Fibroblast of lung (primary cell): ENCODE measurements at regions not wholly inside any gene's neighbourhood (a gene's known extent, or its start where the extent isn't known, plus 50 kb on each side); places are given as distances from the start of the nearest gene placed in this dataset.
"Not testable (repeated sequence)": the region's sequence is repeated elsewhere in the genome, so short reads cannot be mapped to it uniquely, and the experiment has no call there.

Experiments
- DNase-seq, 2 donors: peaks; one replicate each; pipeline versions ENCODE4 v3.0.0 to v3.0.0-alpha.2; 2010; ENCODE audit warnings: low read depth in 2 of 2
- H2AFZ ChIP-seq: 2 replicates; pipeline ENCODE4 v1.5.1; 2012; ENCODE audit warnings: low read length, control low read depth, inconsistent platforms
- H3K27ac ChIP-seq: 2 replicates; pipeline ENCODE4 v1.5.1; 2011; ENCODE audit warnings: low read length, control low read depth; ENCODE audit not compliant: insufficient read depth
- H3K27me3 ChIP-seq: 2 replicates; pipeline ENCODE4 v1.5.1; 2011; ENCODE audit warnings: mild to moderate bottlenecking, low read length; ENCODE audit not compliant: control insufficient read depth, insufficient read depth
- H3K36me3 ChIP-seq: 2 replicates; pipeline ENCODE4 v1.5.1; 2011; ENCODE audit warnings: low read length; ENCODE audit not compliant: control insufficient read depth, insufficient read depth
- H3K4me1 ChIP-seq: 2 replicates; pipeline ENCODE4 v1.5.1; 2011; ENCODE audit warnings: low read length; ENCODE audit not compliant: control insufficient read depth, insufficient read depth; ENCODE audit errors: extremely low read depth
- H3K4me2 ChIP-seq: 2 replicates; pipeline ENCODE4 v1.5.1; 2011; ENCODE audit warnings: low read length, control low read depth; ENCODE audit not compliant: insufficient read depth; ENCODE audit errors: extremely low read depth
- H3K4me3 ChIP-seq, 4 experiments: fragments of 200-600 bp in 1 of 4; sonication (generic) in 1 of 4; replicated peaks in 1 of 4; 2 replicates each; pipeline ENCODE4 v1.5.1; 2011 to 2016; ENCODE audit warnings: low read length in 4 of 4, low read depth in 3 of 4, mild to moderate bottlenecking in 3 of 4, control low read depth in 2 of 4, inconsistent platforms in 1 of 4, mixed read lengths in 1 of 4; ENCODE audit not compliant: insufficient read depth in 1 of 4; ENCODE audit errors: control extremely low read depth in 1 of 4
- H3K79me2 ChIP-seq: 2 replicates; pipeline ENCODE4 v1.5.1; 2012; ENCODE audit warnings: mild to moderate bottlenecking, low read length, inconsistent platforms; ENCODE audit not compliant: control insufficient read depth, insufficient read depth
- H3K9ac ChIP-seq: 2 replicates; pipeline ENCODE4 v1.5.1; 2011; ENCODE audit warnings: mild to moderate bottlenecking, low read length, control low read depth; ENCODE audit not compliant: insufficient read depth
- H3K9me3 ChIP-seq: 2 replicates; pipeline ENCODE4 v1.5.1; 2012; ENCODE audit warnings: low read depth, low read length; ENCODE audit not compliant: control insufficient read depth, insufficient read depth
- H4K20me1 ChIP-seq: 2 replicates; pipeline ENCODE4 v1.5.1; 2011; ENCODE audit warnings: low read length; ENCODE audit not compliant: control insufficient read depth, insufficient read depth; ENCODE audit errors: extremely low read depth
- EZH2 ChIP-seq: IDR thresholded peaks from 2 replicates; pipeline ENCODE4 v1.5.1; 2012; ENCODE audit warnings: low read length, control low read depth, mild to moderate bottlenecking; ENCODE audit errors: missing control alignments
- TF ChIP-seq, protein P1 (sequence below), 2 donors: IDR thresholded peaks in 1 of 2; conservative IDR thresholded peaks in 1 of 2; 1 replicate in 1 of 2; 2 replicates in 1 of 2; pipeline ENCODE4 v1.5.1; 2011 to 2012; ENCODE audit warnings: low read length in 2 of 2, control low read depth in 1 of 2, inconsistent platforms in 1 of 2, low read depth in 1 of 2, mild to moderate bottlenecking in 1 of 2

DNA sequence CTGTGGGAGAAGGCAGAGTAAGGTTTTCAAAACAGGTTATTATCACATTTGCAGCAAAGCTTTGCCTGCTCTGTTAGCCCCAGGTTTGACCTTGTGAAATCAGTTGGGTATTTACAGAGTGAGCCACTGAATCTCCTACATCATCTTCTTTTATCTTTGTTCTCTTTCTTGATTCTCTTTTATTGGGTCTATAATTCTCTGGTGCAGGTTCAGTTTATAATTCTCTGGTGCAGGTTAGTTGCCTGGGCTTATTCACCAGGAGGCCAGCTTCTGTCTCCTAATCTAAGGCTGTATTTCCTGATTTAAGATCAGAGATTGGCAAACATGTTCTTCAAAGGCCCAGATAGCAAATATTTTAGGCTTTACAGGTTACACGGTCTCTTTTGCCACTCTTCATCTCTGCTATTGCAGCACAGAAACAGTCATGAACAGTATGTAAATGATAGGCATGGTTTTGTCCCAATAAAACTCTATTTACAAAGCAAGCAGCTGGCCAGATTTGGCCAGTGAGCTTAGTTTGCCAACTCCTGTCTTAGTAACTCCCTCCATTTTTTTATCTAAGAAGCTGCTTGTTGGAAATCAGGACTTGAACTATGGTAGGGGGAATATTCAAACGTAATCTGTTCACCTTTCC, 205.0 kb upstream of the RIMS1 start:
- no peaks in the 10 kb centered on the region for H3K36me3 ChIP-seq
- H3K4me3 ChIP-seq, result no peak overlapping the region
- TF ChIP-seq, protein P1, sequence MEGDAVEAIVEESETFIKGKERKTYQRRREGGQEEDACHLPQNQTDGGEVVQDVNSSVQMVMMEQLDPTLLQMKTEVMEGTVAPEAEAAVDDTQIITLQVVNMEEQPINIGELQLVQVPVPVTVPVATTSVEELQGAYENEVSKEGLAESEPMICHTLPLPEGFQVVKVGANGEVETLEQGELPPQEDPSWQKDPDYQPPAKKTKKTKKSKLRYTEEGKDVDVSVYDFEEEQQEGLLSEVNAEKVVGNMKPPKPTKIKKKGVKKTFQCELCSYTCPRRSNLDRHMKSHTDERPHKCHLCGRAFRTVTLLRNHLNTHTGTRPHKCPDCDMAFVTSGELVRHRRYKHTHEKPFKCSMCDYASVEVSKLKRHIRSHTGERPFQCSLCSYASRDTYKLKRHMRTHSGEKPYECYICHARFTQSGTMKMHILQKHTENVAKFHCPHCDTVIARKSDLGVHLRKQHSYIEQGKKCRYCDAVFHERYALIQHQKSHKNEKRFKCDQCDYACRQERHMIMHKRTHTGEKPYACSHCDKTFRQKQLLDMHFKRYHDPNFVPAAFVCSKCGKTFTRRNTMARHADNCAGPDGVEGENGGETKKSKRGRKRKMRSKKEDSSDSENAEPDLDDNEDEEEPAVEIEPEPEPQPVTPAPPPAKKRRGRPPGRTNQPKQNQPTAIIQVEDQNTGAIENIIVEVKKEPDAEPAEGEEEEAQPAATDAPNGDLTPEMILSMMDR (conservative IDR thresholded peaks at IDR 0.05 in 1 of 2, IDR thresholded peaks at IDR 0.05 in 1 of 2; ENCODE audit: low read depth in 1 of 2, low read length in 2 of 2), result no peak
- H3K27ac ChIP-seq, result no peak overlapping the region
- no peak for DNase-seq
- no peak overlapping the region for H3K9ac ChIP-seq
- no peak overlapping the region for H3K4me2 ChIP-seq
- no peaks in the 10 kb centered on the region for H3K79me2 ChIP-seq
- no peaks in the 10 kb centered on the region for H3K9me3 ChIP-seq
- H2AFZ ChIP-seq, result no peak overlapping the region
- no peaks in the 10 kb centered on the region for H3K4me1 ChIP-seq
- no peaks in the 10 kb centered on the region for H3K27me3 ChIP-seq
- no peaks in the 10 kb centered on the region for H4K20me1 ChIP-seq

DNA sequence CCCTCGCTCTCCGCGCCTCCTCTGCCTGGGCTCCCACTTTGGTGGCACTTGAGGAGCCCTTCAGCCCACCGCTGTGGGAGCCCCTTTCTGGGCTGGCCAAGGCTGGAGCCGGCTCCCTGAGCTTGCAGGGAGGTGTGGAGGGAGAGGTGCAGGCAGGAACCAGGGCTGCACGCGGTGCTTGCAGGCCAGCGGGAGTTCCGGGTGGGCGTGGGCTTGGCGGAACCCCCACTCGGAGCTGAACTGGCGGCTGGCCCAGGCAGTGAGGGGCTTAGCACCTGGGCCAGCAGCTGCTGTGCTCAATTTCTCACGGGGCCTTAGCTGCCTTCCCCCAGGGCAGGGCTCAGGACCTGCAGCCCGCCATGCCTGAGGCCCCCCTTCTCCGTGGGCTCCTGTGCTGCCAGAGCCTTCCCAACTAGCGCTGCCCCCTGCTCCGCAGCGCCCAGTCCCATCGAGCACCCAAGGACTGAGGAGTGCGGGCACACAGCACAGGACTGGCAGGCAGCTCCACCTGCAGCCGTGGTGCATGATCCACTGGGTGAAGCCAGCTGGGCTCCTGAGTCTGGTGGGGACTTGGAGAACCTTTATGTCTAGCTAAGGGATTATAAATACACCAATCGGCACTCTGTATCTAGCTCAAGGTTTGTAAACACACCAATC, 200.2 kb upstream of the RIMS1 start:
- not testable (repeated sequence) for DNase-seq, H3K79me2 ChIP-seq, H3K4me3 ChIP-seq, H3K4me2 ChIP-seq, H3K9ac ChIP-seq, H3K36me3 ChIP-seq, H3K4me1 ChIP-seq, H3K27me3 ChIP-seq, H3K9me3 ChIP-seq, H4K20me1 ChIP-seq, H3K27ac ChIP-seq, H2AFZ ChIP-seq

DNA sequence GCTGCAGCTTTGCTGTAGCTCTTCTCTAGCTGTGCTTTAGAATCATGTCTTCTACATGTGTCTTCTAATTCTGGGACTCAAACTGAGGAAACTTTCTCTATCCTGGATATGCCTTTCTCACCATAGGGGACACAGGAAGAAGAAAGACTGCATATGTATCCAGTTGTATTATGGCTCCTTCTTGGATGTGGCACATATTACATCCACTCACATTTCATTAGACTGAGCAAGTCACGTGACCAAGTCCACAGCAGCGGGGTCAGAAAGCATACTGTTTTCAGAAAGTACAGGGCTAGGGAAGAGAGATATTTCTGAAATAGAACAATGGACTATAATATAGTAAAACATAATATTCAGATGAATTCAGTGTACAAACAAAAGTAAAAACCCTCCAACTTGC, 187.6 kb upstream of the RIMS1 start:
- Histone ChIP-seq H3K27me3 (no peaks in the 10 kb centered on the region), H3K9me3 (no peaks in the 10 kb centered on the region), H4K20me1 (no peaks in the 10 kb centered on the region), H3K36me3 (no peaks in the 10 kb centered on the region), H3K4me1 (no peaks in the 10 kb centered on the region), H3K4me3 (no peak overlapping the region), H3K79me2 (no peaks in the 10 kb centered on the region), H2AFZ (no peak overlapping the region), H3K9ac (no peak overlapping the region), H3K27ac (no peak overlapping the region), H3K4me2 (no peak overlapping the region)
- TF ChIP-seq, protein P1 (conservative IDR thresholded peaks at IDR 0.05 in 1 of 2, IDR thresholded peaks at IDR 0.05 in 1 of 2; ENCODE audit: low read depth in 1 of 2, low read length in 2 of 2), result no peak
- no peak for TF ChIP-seq EZH2
- no peak for DNase-seq
